Stromal cell of bone marrow (primary cell): ENCODE measurements at regions not wholly inside any gene's neighbourhood (a gene's known extent, or its start where the extent isn't known, plus 50 kb on each side); places are given as distances from the start of the nearest gene placed in this dataset.

Source experiments
- DNase-seq: peaks from one replicate; pipeline ENCODE4 v3.0.0-alpha.2; 2012; ENCODE audit warnings: low read depth

- DNase-seq = no peak
Measured at GRCh38 chr5:8857051-8857450, 688.8 kb downstream of the SEMA5A start.

GRCh38 chr5:8861764-8862163, 684.1 kb downstream of the SEMA5A start:
- no peak for DNase-seq

- no peak for DNase-seq
Measured at GRCh38 chr5:8864053-8864452, 681.8 kb downstream of the SEMA5A start.

- no peak for DNase-seq
Measured at GRCh38 chr5:8865266-8865665, 680.6 kb downstream of the SEMA5A start.

- DNase-seq = no peak
Measured at GRCh38 chr5:8865686-8866374, 680.0 kb downstream of the SEMA5A start.

- peak; percentile 28 for DNase-seq
Measured at GRCh38 chr5:8868283-8868682, 677.6 kb downstream of the SEMA5A start.

- DNase-seq = no peak
Measured at GRCh38 chr5:8869932-8870331, 675.9 kb downstream of the SEMA5A start.

- no peak for DNase-seq
Measured at GRCh38 chr5:8870349-8870958, 675.4 kb downstream of the SEMA5A start.

- no peak for DNase-seq
Measured at GRCh38 chr5:8870959-8871355, 674.9 kb downstream of the SEMA5A start.

- no peak for DNase-seq
Measured at GRCh38 chr5:8871446-8871845, 674.4 kb downstream of the SEMA5A start.

GRCh38 chr5:8875722-8876121, 670.2 kb downstream of the SEMA5A start:
- no peak for DNase-seq

- DNase-seq = no peak
Measured at GRCh38 chr5:8879248-8879647, 666.6 kb downstream of the SEMA5A start.

GRCh38 chr5:8884029-8884428, 661.8 kb downstream of the SEMA5A start:
- no peak for DNase-seq

- no peak for DNase-seq
Measured at GRCh38 chr5:8892926-8893325, 652.9 kb downstream of the SEMA5A start.

- DNase-seq = no peak
Measured at GRCh38 chr5:8894031-8894430, 651.8 kb downstream of the SEMA5A start.

GRCh38 chr5:8895062-8895461, 650.8 kb downstream of the SEMA5A start:
- no peak for DNase-seq

- no peak for DNase-seq
Measured at GRCh38 chr5:8895599-8895998, 650.3 kb downstream of the SEMA5A start.

- DNase-seq = no peak
Measured at GRCh38 chr5:8897316-8897715, 648.6 kb downstream of the SEMA5A start.

- DNase-seq = peak; percentile 54
Measured at GRCh38 chr5:8905021-8905420, 640.9 kb downstream of the SEMA5A start.

- DNase-seq = no peak
Measured at GRCh38 chr5:8906303-8906967, 639.4 kb downstream of the SEMA5A start.

GRCh38 chr5:8907168-8907868, 638.6 kb downstream of the SEMA5A start:
- peak; percentile 40 for DNase-seq

- DNase-seq = no peak
Measured at GRCh38 chr5:8908055-8908683, 637.7 kb downstream of the SEMA5A start.
